ENCODE measurements at regions not wholly inside any gene's neighbourhood (a gene's known extent, or its start where the extent isn't known, plus 50 kb on each side); places are given as distances from the start of the nearest gene placed in this dataset.

GRCh38 chr4:160814726-160815125, 1349.1 kb downstream of the FSTL5 start:
- no peak for TF ChIP-seq CTCF (IDR thresholded peaks at IDR 0.05 in 2 of 3, conservative IDR thresholded peaks at IDR 0.05 in 1 of 3; ENCODE audit: borderline replicate concordance in 1 of 3, insufficient read depth in 1 of 3, low read depth in 2 of 3, low read length in 2 of 3)
- no peak for TF ChIP-seq RAD21 (IDR thresholded peaks at IDR 0.05; ENCODE audit: low read depth)

Data from HCT116 (cell line).